GM21723 (cell line): ENCODE measurements at regions not wholly inside any gene's neighbourhood (a gene's known extent, or its start where the extent isn't known, plus 50 kb on each side); places are given as distances from the start of the nearest gene placed in this dataset.
"Not testable (repeated sequence)": the region's sequence is repeated elsewhere in the genome, so short reads cannot be mapped to it uniquely, and the experiment has no call there.

ENCODE experiments used
- ATAC-seq: cut with Tn5 transposase; IDR thresholded peaks from one replicate; pipeline ENCODE4 v1.9.1; 2021; ENCODE audit warnings: mild to moderate bottlenecking, moderate library complexity; ENCODE audit not compliant: unreplicated experiment

- ATAC-seq = no peak
These were observed 50.4 kb upstream of the CACUL1 start for GRCh38 chr10:118805146-118805545.

GRCh38 chr10:118807512-118808305, 52.9 kb upstream of the CACUL1 start:
- ATAC-seq = no peak

GRCh38 chr10:118808601-118809356, 54.0 kb upstream of the CACUL1 start:
- ATAC-seq = no peak

- no peak for ATAC-seq
These were observed 54.8 kb upstream of the CACUL1 start for GRCh38 chr10:118809357-118810220.

DNA sequence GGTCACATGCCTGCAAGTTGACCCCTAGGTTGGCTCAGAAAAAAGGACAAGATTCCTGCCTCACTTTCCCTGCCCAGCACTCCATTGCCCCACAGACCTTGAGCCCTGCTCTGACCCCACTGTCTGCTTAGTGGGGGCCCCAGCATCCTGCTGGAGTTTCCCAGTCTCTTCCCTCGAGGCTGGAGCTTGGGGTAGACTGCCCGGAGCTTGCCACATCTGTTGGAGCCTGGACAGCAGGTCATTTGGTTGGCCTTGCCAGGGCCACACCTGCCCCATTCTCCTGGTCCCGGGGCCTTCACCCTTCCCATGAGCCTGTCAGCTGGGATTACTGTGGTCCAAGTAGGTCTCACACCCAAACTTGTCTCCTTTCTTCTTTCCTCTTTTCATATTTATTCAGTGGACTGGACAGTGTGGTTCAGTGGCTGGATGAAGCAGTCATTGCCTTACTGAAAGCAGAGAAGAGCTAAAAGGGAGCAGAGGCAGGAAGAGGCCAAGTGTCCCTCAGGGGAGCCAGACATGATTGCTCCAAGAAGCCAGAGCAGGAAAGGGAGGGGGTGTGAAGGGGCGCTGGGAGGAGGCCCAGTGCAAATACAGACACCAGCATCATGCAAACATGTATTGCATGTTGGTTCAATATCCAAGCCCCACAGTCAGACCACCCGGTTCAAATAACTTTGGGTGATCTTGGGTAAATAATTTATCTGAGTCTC, 56.2 kb upstream of the CACUL1 start:
- ATAC-seq = no peak

GRCh38 chr10:118811675-118812392, 57.1 kb upstream of the CACUL1 start:
- ATAC-seq = no peak

- ATAC-seq = no peak
These were observed 57.6 kb upstream of the CACUL1 start for GRCh38 chr10:118812393-118812740.

- ATAC-seq = not testable (repeated sequence)
These were observed 58.2 kb upstream of the CACUL1 start for GRCh38 chr10:118813001-118813400.

DNA sequence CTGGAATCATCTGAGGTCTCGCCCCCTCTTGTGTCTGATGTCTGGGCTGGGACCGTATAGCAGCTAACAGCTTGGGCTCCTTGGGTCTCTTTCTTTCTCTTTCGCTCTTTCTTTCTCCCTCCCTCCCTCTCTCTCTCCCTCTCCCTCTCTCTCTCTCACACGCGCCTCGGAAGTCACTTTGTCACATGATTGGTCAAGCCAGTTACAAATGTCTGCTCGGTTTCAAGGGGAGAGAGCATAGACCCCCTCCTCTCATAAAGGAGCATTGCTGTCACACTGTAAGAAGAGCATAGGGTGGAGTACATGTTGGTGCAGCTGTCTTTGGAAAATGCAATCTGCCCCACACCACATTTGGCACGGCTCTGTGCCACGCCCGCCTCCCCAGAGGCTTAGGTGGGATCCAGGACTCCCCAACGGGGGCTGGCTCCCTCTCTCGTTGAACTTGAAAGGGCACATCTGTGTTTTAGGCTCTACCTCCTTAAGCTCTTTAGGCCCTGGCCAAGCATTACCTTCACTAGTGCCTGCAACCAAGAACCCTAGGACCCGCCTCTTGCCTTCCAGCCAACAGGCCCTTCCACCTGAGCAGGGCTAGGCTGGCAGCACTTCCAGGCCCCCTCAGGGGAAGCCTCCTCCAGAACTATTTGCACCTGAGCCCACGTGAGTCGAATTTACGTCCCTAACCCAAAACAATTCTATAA, 61.9 kb upstream of the CACUL1 start:
- no peak for ATAC-seq

- ATAC-seq = no peak
These were observed 62.7 kb upstream of the CACUL1 start for GRCh38 chr10:118817328-118818068.

DNA sequence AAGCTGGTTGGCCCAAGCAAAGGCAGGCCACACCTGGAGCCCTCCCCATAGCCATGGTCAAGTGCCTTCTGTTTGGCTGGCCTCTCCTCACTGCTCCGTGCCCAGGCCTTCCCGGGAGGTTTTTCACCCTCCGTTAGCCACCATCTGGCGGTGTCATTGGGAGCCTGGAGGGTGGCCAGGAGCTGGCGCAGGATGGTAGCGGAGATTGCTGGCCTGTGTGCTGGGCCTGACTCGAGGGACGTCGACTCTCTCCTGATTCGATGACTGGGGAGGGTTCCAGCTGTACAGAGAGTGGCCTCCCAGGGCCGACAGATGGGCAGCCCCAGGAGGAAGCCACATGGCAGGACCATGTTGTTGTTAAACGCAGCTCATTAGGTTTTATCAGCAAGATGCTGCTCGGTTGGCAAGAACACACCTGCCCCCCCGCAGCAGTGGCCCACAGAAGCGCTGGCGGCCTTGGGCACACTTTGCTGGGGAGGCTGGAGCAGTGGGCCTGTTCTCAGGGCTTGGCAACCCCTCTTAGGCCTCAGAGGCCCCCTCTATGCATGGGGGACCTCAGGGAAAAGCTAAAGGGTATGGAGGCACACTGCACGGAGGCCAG, 64.0 kb upstream of the CACUL1 start:
- ATAC-seq = no peak

- ATAC-seq = no peak
These were observed 65.8 kb upstream of the CACUL1 start for GRCh38 chr10:118820326-118821116.

GRCh38 chr10:118823256-118823907, 68.6 kb upstream of the CACUL1 start:
- no peak for ATAC-seq

DNA sequence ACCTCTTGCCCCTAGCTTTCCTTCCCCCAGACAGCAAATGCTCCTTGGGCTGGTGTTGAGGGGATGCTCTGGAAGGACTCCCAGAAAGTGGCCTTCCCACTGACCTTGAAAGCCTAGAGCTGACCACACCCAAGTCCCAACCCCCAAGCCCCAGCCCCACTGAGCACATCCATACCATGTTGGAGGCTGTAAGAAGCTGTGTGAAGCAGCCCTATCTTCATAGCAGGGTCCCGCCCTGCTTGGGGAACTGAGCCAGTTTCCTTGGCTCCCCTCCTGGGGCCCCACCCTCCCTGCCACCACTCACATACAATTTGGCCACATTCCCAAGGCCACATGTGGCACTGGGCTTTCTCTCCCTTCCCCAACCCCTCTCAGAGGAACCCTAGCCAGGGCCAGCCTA, 72.3 kb upstream of the CACUL1 start:
- ATAC-seq = no peak

DNA sequence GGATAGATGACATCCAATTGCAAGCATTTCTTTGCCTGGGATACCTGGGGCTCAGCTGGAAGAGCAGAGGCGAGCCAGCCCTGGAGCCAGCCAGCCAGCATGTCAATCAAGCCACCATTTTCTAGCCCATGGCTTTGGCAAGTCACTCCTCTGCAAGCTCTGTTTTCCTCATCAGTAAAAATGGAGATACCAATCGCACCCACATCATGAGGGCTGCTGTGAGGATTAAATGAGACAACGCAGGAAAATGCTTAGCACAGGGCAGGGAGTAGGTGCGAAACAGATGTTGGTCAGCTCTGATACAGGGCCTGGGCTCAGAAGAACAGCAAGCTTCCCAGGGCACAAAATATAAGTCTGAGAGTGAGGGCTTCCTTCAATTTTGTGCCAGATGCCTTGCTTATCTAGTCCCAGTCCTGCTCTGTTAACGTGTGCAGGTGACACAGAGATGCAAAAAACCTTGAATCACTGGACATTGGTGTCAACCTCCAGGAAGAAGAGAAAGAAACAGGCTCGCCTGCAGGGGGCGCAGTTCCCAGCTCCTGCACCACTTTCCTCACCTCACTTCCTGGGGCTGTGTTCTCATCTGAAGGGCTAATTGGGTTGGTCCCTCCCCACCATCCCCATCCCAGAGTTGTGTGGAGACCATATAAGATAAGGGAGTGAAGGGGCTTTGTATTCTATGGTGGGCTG, 72.8 kb upstream of the CACUL1 start:
- ATAC-seq = no peak

DNA sequence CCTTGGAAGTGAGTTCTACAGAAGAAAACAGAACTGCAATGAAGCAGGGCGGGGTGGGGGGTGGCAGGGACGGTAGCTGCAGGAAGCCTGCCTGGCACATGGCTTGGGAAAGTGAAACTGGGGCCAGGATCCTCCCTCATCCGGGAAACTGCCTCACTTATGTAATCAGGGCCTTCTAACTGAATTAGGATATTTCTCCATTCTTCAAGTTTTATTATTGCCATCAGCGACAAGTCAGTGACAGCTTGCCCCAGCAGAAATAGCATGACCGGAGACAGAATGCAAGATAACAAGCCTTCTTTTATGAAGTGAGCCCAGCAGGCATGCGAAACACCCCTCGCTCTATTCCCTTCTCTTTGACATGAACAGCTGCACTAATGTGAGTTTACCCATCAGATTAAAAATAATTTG, 77.5 kb upstream of the CACUL1 start:
- no peak for ATAC-seq

GRCh38 chr10:118834370-118834769, 79.6 kb upstream of the CACUL1 start:
- not testable (repeated sequence) for ATAC-seq
